HG02852 (cell line): ENCODE measurements at regions not wholly inside any gene's neighbourhood (a gene's known extent, or its start where the extent isn't known, plus 50 kb on each side); places are given as distances from the start of the nearest gene placed in this dataset.
"Not testable (repeated sequence)": the region's sequence is repeated elsewhere in the genome, so short reads cannot be mapped to it uniquely, and the experiment has no call there.

Source experiments
- ATAC-seq: cut with Tn5 transposase; IDR thresholded peaks from one replicate; pipeline ENCODE4 v1.9.1; 2021; ENCODE audit warnings: mild to moderate bottlenecking, moderate library complexity; ENCODE audit not compliant: unreplicated experiment

DNA sequence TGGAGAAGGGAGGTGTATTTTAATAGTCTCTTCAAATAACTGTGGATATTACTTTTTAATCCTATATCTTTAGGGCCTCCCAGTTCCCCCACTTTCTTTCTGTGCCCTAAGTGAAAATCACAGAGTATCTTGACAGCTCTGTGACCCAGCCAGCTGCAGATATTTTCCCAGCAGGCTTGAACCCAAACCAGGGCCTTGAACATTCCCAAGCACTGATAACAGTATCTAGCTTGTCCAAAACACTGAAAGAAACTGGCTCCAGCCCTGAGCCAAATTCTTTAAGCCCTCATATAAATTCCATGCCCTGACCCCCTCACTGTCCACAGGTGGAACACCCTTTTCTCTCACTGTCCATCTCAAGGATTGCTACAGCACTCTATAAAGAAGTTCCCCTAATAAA lies 388.1 kb upstream of the CHAC2 start:
- ATAC-seq, result no peak

- ATAC-seq, result no peak
These were observed 388.8 kb upstream of the CHAC2 start for GRCh38 chr2:53378791-53379190.

DNA sequence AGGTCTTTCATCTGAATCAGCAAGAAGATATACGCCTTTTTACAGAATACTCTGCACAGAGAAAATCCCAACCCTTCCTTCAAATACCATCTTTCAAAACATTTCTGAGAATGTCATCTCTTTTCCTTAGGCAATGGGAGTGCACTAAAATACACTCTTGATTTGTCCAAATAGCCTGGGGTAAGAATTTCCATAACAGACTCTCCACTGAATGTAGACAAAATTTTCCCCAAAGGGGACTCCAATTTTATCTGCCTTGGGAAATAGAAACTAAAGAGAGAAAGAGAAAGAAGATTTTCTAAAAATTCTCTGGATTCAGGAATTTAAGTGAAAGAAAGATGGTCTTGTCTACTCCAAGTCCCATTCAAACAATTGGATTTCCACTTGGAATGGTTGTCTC lies 394.5 kb upstream of the CHAC2 start:
- ATAC-seq, result no peak

DNA sequence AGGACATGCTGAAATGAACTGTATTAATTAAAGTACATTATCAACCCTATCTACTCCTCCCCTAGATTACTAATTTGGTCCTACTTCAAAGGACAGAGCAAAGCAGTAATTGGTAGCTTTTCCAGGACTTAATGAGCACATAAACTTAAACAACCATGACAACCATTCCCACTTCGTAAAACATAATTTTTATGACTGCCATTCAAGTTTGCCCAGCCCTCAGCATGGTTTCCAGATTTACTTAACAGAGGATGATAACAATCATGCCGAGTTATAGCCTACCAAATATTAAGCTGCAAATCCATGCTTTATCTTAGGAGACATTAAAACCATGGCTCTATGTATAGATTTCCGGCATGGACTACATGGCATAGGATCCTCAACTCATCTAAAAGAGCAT lies 401.1 kb upstream of the CHAC2 start:
- no peak for ATAC-seq

DNA sequence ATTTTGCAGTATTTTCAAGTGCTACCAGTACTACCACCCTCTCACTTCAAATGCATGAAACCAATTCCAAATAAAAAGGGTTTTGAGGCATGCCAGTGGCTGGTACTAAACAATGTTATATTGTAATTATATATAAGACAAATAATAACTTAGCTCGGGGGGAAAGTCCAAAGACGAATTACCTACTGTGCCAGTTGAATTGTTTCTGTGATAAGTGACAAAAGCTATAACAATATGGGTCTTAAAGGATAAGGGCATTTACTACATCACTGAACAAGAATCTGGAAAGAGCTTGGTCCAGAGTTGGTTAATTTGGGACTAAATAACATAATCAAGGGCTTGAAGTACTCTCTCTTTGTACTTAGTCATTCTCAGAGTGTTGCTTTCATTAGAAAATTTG lies 404.7 kb upstream of the CHAC2 start:
- no peak for ATAC-seq

- no peak for ATAC-seq
These were observed 411.2 kb upstream of the CHAC2 start for GRCh38 chr2:53356291-53356905.

GRCh38 chr2:53353135-53354114 lies 414.2 kb upstream of the CHAC2 start:
- no peak for ATAC-seq

DNA sequence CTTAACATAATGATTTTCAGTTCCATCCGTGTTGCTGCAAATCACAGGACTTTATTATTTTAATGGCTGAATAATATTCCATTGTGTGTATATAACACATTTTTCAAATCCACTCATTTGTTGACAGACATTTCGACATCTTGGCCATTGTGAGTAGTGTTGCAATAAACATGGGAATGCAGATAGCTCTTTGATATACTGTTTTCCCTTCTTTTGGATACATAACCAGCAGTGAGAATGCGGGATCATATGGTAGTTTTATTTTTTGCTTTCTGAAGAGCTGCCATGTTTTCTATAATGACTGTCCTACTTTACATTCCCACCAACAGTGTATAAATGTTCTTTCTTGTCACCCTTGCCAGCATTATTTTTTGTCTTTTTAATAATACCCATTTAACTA lies 420.3 kb upstream of the CHAC2 start:
- no peak for ATAC-seq

GRCh38 chr2:53342248-53342647 lies 425.4 kb upstream of the CHAC2 start:
- no peak for ATAC-seq

GRCh38 chr2:53334610-53335009 lies 433.0 kb upstream of the CHAC2 start:
- ATAC-seq, result no peak

- ATAC-seq, result no peak
These were observed 435.9 kb upstream of the CHAC2 start for GRCh38 chr2:53331667-53332066.

DNA sequence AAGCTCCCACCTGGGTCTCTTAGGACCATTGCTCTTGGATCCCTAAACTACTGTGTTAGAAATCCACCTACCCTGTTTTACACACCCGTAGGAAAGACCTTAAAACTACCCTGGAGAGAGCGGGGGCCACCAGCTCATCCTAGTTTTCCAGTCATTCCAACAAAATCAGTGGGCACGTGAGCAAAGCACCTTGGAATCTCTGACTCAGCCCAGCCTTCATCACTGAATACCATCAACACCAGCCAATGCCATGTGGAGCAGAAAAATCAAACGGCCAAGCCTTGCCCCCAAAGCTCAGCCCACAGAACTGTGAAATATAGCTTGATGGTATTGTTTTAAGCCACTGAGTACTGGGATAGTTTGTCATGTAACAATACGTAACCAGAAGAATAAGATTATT lies 449.7 kb upstream of the CHAC2 start:
- no peak for ATAC-seq

GRCh38 chr2:53315149-53315548 lies 452.5 kb upstream of the CHAC2 start:
- ATAC-seq, result no peak

DNA sequence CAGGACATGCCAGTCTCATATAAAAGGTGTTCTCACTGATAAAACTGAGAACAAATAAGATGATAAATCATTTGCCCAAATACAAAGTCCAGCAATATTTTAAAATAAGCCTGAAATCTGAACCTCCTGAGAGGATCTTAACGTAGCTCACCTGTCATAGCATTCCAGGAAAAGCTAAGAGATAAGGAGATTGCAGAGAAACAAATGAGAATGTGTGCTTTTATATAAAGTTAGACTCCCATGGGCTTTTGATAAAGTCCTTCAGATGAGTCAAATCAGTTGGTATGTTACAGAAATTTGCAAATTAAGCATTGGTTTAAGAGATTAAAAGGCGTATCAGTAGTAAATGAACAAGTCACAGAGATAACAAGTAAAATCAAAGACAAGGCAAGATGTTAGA lies 452.9 kb upstream of the CHAC2 start:
- ATAC-seq, result no peak

- not testable (repeated sequence) for ATAC-seq
These were observed 454.0 kb upstream of the CHAC2 start for GRCh38 chr2:53313644-53314043.

- no peak for ATAC-seq
These were observed 454.9 kb upstream of the CHAC2 start for GRCh38 chr2:53312721-53313120.

- ATAC-seq, result no peak
These were observed 455.4 kb upstream of the CHAC2 start for GRCh38 chr2:53312181-53312580.

GRCh38 chr2:53303012-53303578 lies 464.5 kb upstream of the CHAC2 start:
- ATAC-seq, result no peak

GRCh38 chr2:53302455-53302854 lies 465.1 kb upstream of the CHAC2 start:
- no peak for ATAC-seq

GRCh38 chr2:53289309-53290006 lies 478.1 kb upstream of the CHAC2 start:
- ATAC-seq, result no peak

DNA sequence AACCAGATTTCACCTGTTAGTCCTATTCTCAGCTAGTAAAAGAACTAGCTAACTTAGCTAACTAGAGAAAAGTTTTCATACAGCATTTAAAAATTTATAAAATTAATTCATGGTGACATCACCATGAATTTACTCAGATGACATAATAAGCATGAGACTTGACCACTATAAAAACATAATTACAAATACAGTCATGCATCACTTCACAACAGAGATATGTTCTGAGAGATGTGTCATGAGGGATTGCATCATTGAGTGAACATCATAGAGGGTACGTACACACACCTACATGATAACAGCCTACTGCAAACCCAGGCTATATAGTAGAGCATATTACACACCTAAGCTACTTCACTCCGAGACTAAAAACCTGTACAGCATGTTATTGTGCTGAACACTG lies 481.3 kb upstream of the CHAC2 start:
- no peak for ATAC-seq
